A549 (cell line): ENCODE measurements at regions not wholly inside any gene's neighbourhood (a gene's known extent, or its start where the extent isn't known, plus 50 kb on each side); places are given as distances from the start of the nearest gene placed in this dataset.

ENCODE experiments used
- CEBPB ChIP-seq, 2 experiments: fragments of >200 bp in 1 of 2; sonication (Bioruptor Twin) in 1 of 2; formaldehyde crosslinking in 1 of 2; IDR thresholded peaks; 2 replicates each; pipeline ENCODE4 v1.6.1; 2012 to 2016
- EP300 ChIP-seq, 2 experiments: fragments of >200 bp; sonication (Bioruptor Twin); formaldehyde crosslinking; IDR thresholded peaks; 2 replicates in 1 of 2; 3 replicates in 1 of 2; pipeline ENCODE4 v1.6.1; 2016 to 2017
- HOXB5 ChIP-seq: fragments of 250-450 bp; sonication (Bioruptor Pico); IDR thresholded peaks from 2 replicates; pipeline ENCODE4 v1.5.0; 2020; ENCODE audit warnings: mild to moderate bottlenecking, moderate library complexity
- POLR2A ChIP-seq: IDR thresholded peaks from 2 replicates; pipeline ENCODE4 v1.6.1; 2012; ENCODE audit warnings: mild to moderate bottlenecking, low read length
- RCOR1 ChIP-seq: fragments of 150-350 bp; IDR thresholded peaks from 2 replicates; pipeline ENCODE4 v1.6.1; 2014; ENCODE audit warnings: antibody characterized with exemption, low read length, low read depth
- RNF2 ChIP-seq: fragments of 200-600 bp; sonication (generic); IDR thresholded peaks from 2 replicates; pipeline ENCODE4 v1.6.1; 2016; ENCODE audit warnings: low read depth, mild to moderate bottlenecking, antibody characterized with exemption, moderate library complexity, borderline replicate concordance
- SMC3 ChIP-seq: fragments of >200 bp; sonication (Bioruptor Twin); formaldehyde crosslinking; IDR thresholded peaks from 3 replicates; pipeline ENCODE4 v1.6.1; 2018; ENCODE audit warnings: inconsistent platforms
- TF ChIP-seq, protein P1 (sequence below): fragments of >200 bp; sonication (Bioruptor Twin); formaldehyde crosslinking; IDR thresholded peaks from 3 replicates; pipeline ENCODE4 v1.5.1; 2016
- TF ChIP-seq, protein P2 (sequence below): IDR thresholded peaks from 2 replicates; pipeline ENCODE4 v1.6.1; 2012
- TF ChIP-seq, protein P3 (sequence below): fragments of 450-650 bp; IDR thresholded peaks from 2 replicates; pipeline ENCODE4 v1.6.1; 2014; ENCODE audit warnings: antibody characterized with exemption
- TF ChIP-seq, protein P4 (sequence below): fragments of 250-450 bp; sonication (Bioruptor Pico); IDR thresholded peaks from 2 replicates; pipeline ENCODE4 v1.5.0; 2021; ENCODE audit warnings: mild to moderate bottlenecking, moderate library complexity, borderline replicate concordance

DNA sequence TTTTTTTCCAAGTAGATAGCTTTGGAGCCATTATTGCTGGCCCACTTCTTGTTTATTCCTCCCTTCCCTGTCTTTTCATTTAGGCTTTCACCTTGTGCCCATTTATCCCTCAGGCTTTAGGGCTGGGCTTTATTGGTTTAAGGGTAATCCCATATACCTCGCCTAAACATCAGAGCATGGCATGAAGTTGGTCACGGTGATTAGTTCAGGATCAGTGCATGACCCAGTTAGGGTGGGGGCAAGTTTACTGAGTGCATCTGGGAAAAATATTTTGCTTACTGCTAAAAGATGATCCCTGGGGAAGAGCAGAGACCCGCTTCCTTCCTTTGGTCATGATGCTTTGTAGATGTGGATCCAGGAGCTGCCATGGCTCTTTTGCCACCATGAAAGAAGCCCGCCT lies 153.3 kb upstream of the NECTIN1 start:
- TF ChIP-seq POLR2A = no peak
- TF ChIP-seq, protein P1, sequence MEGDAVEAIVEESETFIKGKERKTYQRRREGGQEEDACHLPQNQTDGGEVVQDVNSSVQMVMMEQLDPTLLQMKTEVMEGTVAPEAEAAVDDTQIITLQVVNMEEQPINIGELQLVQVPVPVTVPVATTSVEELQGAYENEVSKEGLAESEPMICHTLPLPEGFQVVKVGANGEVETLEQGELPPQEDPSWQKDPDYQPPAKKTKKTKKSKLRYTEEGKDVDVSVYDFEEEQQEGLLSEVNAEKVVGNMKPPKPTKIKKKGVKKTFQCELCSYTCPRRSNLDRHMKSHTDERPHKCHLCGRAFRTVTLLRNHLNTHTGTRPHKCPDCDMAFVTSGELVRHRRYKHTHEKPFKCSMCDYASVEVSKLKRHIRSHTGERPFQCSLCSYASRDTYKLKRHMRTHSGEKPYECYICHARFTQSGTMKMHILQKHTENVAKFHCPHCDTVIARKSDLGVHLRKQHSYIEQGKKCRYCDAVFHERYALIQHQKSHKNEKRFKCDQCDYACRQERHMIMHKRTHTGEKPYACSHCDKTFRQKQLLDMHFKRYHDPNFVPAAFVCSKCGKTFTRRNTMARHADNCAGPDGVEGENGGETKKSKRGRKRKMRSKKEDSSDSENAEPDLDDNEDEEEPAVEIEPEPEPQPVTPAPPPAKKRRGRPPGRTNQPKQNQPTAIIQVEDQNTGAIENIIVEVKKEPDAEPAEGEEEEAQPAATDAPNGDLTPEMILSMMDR = no peak
- no peak for TF ChIP-seq EP300 (IDR thresholded peaks at IDR 0.05)
- TF ChIP-seq RNF2 = no peak
- no peak for TF ChIP-seq RCOR1
- no peak for TF ChIP-seq CEBPB (IDR thresholded peaks at IDR 0.05)
- TF ChIP-seq, protein P2, sequence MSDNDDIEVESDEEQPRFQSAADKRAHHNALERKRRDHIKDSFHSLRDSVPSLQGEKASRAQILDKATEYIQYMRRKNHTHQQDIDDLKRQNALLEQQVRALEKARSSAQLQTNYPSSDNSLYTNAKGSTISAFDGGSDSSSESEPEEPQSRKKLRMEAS = no peak
- TF ChIP-seq, protein P3, sequence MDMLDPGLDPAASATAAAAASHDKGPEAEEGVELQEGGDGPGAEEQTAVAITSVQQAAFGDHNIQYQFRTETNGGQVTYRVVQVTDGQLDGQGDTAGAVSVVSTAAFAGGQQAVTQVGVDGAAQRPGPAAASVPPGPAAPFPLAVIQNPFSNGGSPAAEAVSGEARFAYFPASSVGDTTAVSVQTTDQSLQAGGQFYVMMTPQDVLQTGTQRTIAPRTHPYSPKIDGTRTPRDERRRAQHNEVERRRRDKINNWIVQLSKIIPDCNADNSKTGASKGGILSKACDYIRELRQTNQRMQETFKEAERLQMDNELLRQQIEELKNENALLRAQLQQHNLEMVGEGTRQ = no peak
- TF ChIP-seq SMC3 = no peak
- TF ChIP-seq, protein P4, sequence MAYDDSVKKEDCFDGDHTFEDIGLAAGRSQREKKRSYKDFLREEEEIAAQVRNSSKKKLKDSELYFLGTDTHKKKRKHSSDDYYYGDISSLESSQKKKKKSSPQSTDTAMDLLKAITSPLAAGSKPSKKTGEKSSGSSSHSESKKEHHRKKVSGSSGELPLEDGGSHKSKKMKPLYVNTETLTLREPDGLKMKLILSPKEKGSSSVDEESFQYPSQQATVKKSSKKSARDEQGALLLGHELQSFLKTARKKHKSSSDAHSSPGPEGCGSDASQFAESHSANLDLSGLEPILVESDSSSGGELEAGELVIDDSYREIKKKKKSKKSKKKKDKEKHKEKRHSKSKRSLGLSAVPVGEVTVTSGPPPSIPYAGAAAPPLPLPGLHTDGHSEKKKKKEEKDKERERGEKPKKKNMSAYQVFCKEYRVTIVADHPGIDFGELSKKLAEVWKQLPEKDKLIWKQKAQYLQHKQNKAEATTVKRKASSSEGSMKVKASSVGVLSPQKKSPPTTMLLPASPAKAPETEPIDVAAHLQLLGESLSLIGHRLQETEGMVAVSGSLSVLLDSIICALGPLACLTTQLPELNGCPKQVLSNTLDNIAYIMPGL (CRISPR knock-in tag) = no peak
- no peak for TF ChIP-seq HOXB5 (CRISPR knock-in tag)
